MCF 10A (cell line): ENCODE measurements at regions not wholly inside any gene's neighbourhood (a gene's known extent, or its start where the extent isn't known, plus 50 kb on each side); places are given as distances from the start of the nearest gene placed in this dataset.

Experiments used
- BruUV-seq: library from RNA; stranded (reverse); fragments of 400-500 nt; replicated peaks from 2 replicates; lab custom pipeline; 2021; lab: Mats Ljungman, UMichigan
- CTCF ChIA-PET: fragments of 300-600 bp; sonication (Branson Sonifier 250); formaldehyde crosslinking; extraction: SDS; loops from one replicate; lab custom pipeline; 2021; ENCODE audit warnings: antibody characterized with exemption, inconsistent platforms; lab: Yijun Ruan, JAX
- POLR2A ChIA-PET: fragments of 300-600, 350-650 bp; sonication (Branson Sonifier 250); formaldehyde crosslinking; extraction: SDS; loops from one replicate; lab custom pipeline; 2020; ENCODE audit warnings: antibody characterized with exemption, inconsistent platforms; lab: Yijun Ruan, JAX
- DNase-seq: peaks from one replicate; pipeline ENCODE4 v3.0.0-alpha.2; 2018; ENCODE audit not compliant: unreplicated experiment
- H3K27ac Mint-ChIP-seq: one replicate; pipeline ENCODE4 v1.8.0; 2022; ENCODE audit warnings: mild to moderate bottlenecking, low read depth, mixed read lengths; ENCODE audit not compliant: unreplicated experiment
- H3K27me3 Mint-ChIP-seq: one replicate; pipeline ENCODE4 v1.8.0; 2022; ENCODE audit warnings: mixed read lengths; ENCODE audit not compliant: insufficient read depth, unreplicated experiment
- H3K36me3 Mint-ChIP-seq: one replicate; pipeline ENCODE4 v1.8.0; 2022; ENCODE audit warnings: mild to moderate bottlenecking, moderate library complexity, mixed read lengths; ENCODE audit not compliant: insufficient read depth, unreplicated experiment
- H3K4me1 Mint-ChIP-seq: one replicate; pipeline ENCODE4 v1.8.0; 2022; ENCODE audit warnings: mixed read lengths; ENCODE audit not compliant: insufficient read depth, unreplicated experiment
- H3K4me3 Mint-ChIP-seq: one replicate; pipeline ENCODE4 v1.8.0; 2022; ENCODE audit warnings: mild to moderate bottlenecking, moderate library complexity, mixed read lengths; ENCODE audit not compliant: unreplicated experiment
- H3K9me3 Mint-ChIP-seq: one replicate; pipeline ENCODE4 v1.8.0; 2022; ENCODE audit warnings: mixed read lengths; ENCODE audit not compliant: unreplicated experiment
- CTCF ChIP-seq: fragments of 200-600 bp; IDR thresholded peaks from one replicate; pipeline ENCODE4 v1.8.0; 2022; ENCODE audit warnings: antibody characterized with exemption, mild to moderate bottlenecking; ENCODE audit not compliant: unreplicated experiment
- intact Hi-C: fragments of 100-400 bp; cut with micrococcal nuclease; formaldehyde crosslinking; loops from 2 replicates; pipeline ENCODE4 v1.14.1; 2022

GRCh38 chr10:128851726-128852125, 615.3 kb upstream of the MGMT start:
- Mint-ChIP-seq H3K4me3 (no peak overlapping the region), H3K27ac (no peak overlapping the region), H3K4me1 (peaks cover 6% of the 10 kb centered on the region), H3K27me3 (no peaks in the 10 kb centered on the region), H3K36me3 (no peaks in the 10 kb centered on the region), H3K9me3 (no peaks in the 10 kb centered on the region)
- ChIA-PET POLR2A (no interaction called here), CTCF (interaction anchor here (1.3 kb wide), 1 partner anchor 588 kb away, joined by 5 read pairs; no protein-coding TSS in a partner anchor)
- no peak for TF ChIP-seq CTCF
- BruUV-seq: no TSS peak
- intact Hi-C loops: no loop called here
- no peak for DNase-seq

- ChIA-PET CTCF (interaction anchor here (1.3 kb wide), 1 partner anchor 589 kb away, joined by 5 read pairs; no protein-coding TSS in a partner anchor), POLR2A (no interaction called here)
- Mint-ChIP-seq H3K9me3 (no peaks in the 10 kb centered on the region), H3K36me3 (no peaks in the 10 kb centered on the region), H3K4me1 (peaks cover 6% of the 10 kb centered on the region), H3K27me3 (no peaks in the 10 kb centered on the region), H3K4me3 (no peak overlapping the region), H3K27ac (no peak overlapping the region)
- intact Hi-C loops: no loop called here
- no peak for DNase-seq
- no TSS peak for BruUV-seq
- no peak for TF ChIP-seq CTCF
These were observed 614.6 kb upstream of the MGMT start for GRCh38 chr10:128852449-128852848.

- H3K9me3 Mint-ChIP-seq: no peaks in the 10 kb centered on the region
- no TSS peak for BruUV-seq
- no peak overlapping the region for H3K27ac Mint-ChIP-seq
These were observed 614.1 kb upstream of the MGMT start for GRCh38 chr10:128852902-128853301.

GRCh38 chr10:128853537-128853936, 613.5 kb upstream of the MGMT start:
- POLR2A ChIA-PET: no interaction called here
- no peaks in the 10 kb centered on the region for H3K36me3 Mint-ChIP-seq
- no TSS peak for BruUV-seq
- peaks cover 6% of the 10 kb centered on the region for H3K4me1 Mint-ChIP-seq
- intact Hi-C loops: no loop called here
- CTCF ChIA-PET: no interaction called here
- no peak for DNase-seq
- H3K9me3 Mint-ChIP-seq: no peaks in the 10 kb centered on the region
- no peaks in the 10 kb centered on the region for H3K27me3 Mint-ChIP-seq
- H3K4me3 Mint-ChIP-seq: no peak overlapping the region
- no peak for TF ChIP-seq CTCF
- H3K27ac Mint-ChIP-seq: no peak overlapping the region

More at GRCh38 chr10:128852902-128853301, 614.1 kb upstream of the MGMT start:
- no peak overlapping the region for H3K4me3 Mint-ChIP-seq
- TF ChIP-seq CTCF: no peak
- no peak for DNase-seq
- ChIA-PET POLR2A (no interaction called here), CTCF (no interaction called here)
- H3K4me1 Mint-ChIP-seq: peaks cover 6% of the 10 kb centered on the region
- no peaks in the 10 kb centered on the region for H3K27me3 Mint-ChIP-seq
- H3K36me3 Mint-ChIP-seq: no peaks in the 10 kb centered on the region
- intact Hi-C loops: no loop called here
